Kidney capillary endothelial cell (primary cell): ENCODE measurements at regions not wholly inside any gene's neighbourhood (a gene's known extent, or its start where the extent isn't known, plus 50 kb on each side); places are given as distances from the start of the nearest gene placed in this dataset.
A peak's percentile ranks its signal among the peaks of the same experiment; 100 is the strongest.

Source experiments
- DNase-seq: peaks from one replicate; pipeline ENCODE4 v3.0.0-alpha.2; 2018; ENCODE audit warnings: low spot score

- peak; percentile 98 for DNase-seq
Measured at GRCh38 chr2:43086451-43087221, 139.8 kb downstream of the ZFP36L2 start.

DNA sequence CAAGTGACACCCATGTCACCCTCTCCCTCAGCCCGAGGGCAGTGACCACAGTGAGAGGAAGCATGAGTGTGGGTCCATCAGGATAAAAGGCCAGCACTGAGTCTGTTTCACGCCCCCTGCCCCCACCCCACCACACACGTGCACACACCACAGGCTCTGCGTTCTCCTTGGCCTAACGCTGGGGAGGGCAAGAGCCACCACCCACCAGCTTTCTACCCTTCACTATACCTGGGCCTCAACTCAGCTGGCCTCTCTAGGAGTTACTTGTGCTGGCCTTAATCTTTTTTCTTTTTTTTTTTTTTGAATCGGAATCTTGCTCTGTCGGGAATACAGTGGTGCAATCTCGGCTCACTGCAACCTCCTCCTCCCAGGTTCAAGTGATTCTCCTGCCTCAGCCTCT, 140.5 kb downstream of the ZFP36L2 start:
- DNase-seq: no peak

DNA sequence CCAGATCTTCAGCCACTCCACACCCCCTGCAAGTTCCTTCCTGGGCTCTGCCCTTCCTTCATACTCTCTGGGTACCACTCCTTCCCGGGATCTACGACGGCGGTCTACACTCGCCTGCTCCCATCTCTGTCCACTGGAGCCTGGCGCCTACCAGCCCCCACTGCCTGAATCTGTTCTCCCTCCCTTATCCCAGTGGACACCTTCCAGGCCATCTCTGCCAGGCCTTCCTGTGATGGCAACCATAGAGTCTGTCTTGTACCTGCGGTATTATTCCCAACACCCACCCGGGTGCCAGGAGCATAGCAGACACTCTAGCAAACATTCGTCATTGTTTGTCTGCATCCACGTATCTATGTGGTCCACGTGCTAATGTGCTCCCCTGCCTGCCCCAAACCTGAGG, 140.9 kb downstream of the ZFP36L2 start:
- DNase-seq: no peak

DNA sequence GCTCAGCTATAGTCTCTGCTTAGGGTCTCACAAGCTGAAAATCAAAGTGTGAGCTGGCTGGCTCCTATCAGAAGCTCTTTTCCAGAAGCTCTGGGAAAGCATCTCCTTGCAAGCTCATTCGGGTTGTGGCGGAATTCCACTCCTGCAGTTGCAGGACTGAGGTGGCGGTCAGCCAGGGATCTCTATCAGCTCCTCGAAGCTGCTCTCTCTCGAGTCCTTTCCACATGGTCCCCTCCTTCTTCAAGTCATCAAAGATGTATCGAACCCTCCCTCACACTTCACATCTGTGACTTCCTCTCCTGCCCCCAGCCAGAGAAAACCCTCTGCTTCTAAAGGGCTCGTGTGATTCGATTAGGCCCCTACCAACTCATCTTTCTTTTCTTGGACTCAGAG, 141.7 kb downstream of the ZFP36L2 start:
- DNase-seq: no peak

DNA sequence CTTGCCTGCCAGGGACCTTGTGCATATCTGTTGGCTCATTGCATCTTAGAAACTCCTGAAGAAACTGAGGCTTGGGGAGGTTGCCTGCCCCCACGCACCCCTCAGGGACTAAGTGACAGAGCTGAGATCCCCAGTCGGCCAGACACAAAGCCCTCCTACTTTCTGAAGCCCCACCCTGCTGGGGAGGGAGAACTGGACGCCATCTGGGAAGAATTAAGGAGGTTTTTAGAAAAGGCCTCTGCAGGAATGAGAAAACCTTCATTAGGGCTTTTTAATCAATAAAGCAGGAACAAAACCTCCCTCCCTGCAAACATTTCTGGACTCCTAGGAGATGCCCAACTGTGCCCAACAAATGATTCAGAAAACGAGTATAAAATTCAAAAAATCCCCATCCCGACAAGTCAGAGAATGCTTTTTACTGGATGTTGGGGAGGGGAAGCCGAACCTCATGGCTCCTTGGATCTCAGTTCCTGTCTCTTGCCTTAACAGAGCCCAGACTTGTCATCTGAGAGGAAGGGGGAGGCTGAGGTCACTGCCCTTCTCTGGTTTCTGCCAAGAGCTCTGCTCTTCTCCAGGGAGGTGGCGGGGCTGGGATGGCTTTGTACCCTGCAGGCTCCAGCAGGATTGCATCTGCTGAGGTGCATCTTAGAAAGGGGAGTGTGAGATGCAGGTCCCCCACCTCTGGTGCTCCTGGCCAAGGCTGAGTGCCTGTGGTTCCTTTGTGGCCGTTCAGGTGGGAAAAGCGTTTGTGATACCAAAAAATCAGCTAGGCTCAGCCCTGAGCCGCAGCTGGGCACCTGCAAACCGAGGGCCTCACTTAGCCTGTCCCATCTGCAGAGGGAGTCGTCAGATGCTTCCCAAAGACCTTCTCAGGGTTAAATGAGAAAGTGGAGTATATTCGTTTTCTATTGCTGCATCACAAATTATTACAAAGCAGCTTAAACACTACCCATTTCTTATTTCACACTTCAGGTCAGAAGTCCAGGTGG, 142.4 kb downstream of the ZFP36L2 start:
- peak; percentile 79 for DNase-seq

DNA sequence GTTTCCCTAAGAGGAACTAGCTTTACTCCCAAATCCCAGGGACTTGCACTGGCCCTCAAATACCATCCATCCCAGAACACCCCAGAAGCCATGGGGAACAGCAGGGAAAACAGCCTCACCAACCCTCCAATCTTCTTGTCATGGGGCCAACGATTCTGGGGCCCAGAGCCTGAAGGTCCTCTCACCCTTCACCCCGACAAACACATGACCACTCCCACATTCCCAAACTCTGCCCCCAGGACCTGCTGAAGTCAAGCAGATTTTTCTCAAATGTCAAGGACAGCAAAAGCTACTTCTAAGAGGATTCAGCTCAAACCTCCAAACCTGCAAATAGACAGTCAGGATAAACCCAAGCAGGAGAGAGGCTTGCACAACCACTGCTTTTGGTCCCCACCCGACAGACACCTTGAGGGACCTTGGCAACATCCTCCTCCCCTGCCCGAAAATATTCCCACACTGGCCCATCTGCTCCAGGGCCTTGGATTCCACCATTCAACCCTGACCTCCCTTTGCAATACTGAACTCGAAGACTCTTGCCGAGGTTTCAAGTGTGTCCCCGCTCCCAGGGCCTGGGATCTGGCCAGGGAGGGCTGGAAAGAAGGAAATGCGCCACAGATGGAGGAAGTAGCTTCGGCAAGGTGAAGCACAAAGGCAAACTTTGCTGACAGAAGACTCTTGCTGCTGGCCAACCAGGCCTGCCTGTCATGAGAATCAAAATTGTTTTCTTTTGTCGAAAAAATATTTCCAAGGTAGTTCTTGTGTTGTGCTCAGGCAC, 143.3 kb downstream of the ZFP36L2 start:
- no peak for DNase-seq

GRCh38 chr2:43082111-43082894, 144.1 kb downstream of the ZFP36L2 start:
- peak; percentile 36 for DNase-seq

- no peak for DNase-seq
Measured at GRCh38 chr2:43081131-43081765, 145.2 kb downstream of the ZFP36L2 start.

DNA sequence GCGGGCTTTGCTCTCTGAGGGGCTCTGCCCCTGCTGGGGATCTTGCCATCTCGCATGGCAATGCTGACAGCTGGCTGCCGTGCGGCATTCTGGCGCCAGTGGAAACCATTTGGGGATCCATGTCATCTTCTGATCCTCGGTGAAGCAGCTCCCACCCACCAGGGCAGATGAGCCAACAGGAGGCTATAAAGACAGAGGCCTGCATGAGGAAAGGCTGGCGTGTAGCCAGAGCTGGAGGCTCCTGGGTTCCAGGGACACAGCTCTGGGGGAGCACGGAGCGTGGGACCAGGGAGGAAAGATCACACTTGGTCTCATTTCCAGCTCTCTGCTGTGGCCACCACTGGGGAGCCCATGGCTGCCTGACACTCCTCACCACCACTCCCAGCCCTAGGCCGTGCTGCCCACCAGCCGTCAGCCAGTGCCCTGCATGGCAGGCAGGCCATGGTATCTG, 145.8 kb downstream of the ZFP36L2 start:
- no peak for DNase-seq

GRCh38 chr2:43078781-43079755, 147.3 kb downstream of the ZFP36L2 start:
- no peak for DNase-seq

DNA sequence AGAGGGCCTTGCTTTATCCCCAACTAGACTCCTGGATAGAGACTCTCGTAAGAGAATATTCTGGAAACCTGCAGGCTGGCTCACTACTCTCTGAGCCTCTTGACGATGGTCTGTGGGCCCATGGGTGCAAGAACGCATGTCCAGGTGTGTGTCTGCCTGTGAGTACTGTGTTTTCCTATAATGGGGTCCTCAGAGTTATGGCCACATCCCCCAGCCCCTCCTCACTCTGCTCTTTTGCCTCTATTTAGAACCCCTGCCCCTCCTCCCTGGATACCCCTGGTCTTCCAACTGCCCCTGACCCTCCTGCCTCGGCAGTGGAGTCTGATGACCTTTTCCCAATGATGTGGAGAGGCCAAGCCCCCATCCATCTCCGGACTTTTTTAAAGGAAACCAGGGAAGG, 148.1 kb downstream of the ZFP36L2 start:
- no peak for DNase-seq

DNA sequence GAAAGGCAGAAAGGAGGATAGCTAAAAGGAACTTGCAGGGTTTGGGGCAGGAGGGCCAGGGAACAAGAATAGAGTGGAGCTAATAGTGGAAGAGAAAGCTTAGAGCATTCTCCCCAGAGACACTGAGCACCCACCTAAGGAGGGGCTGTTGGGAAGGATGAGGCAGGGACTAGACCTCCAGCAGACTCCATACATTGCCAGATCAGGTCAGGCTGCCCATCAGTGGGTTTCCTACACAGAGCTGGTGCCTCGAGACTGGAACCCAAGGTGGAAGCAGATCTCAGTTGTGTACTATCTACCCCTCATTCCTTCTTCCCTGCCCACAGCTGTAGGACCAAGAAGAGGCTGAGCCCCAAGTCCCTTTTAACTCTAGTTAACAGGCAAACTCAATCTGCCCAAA, 148.5 kb downstream of the ZFP36L2 start:
- DNase-seq: no peak

DNA sequence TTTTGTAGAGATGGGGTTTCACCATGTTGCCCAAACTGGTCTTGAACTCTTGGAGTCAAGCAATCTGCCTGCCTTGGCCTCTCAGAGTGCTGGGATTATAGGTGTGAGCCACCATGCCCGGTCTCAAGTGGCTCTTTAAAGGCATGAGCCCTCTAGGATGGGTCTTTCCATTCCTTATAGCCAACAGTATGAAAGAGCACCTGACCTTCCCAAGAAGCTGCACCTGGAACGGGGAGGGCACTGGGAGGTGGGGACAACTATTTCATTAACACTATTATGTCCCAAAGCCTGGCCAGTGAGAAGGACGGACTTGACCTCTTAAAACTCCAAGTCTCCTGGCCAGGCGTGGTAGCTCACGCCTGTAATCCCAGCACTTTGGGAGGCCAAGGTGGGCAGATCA, 149.7 kb downstream of the ZFP36L2 start:
- no peak for DNase-seq

DNA sequence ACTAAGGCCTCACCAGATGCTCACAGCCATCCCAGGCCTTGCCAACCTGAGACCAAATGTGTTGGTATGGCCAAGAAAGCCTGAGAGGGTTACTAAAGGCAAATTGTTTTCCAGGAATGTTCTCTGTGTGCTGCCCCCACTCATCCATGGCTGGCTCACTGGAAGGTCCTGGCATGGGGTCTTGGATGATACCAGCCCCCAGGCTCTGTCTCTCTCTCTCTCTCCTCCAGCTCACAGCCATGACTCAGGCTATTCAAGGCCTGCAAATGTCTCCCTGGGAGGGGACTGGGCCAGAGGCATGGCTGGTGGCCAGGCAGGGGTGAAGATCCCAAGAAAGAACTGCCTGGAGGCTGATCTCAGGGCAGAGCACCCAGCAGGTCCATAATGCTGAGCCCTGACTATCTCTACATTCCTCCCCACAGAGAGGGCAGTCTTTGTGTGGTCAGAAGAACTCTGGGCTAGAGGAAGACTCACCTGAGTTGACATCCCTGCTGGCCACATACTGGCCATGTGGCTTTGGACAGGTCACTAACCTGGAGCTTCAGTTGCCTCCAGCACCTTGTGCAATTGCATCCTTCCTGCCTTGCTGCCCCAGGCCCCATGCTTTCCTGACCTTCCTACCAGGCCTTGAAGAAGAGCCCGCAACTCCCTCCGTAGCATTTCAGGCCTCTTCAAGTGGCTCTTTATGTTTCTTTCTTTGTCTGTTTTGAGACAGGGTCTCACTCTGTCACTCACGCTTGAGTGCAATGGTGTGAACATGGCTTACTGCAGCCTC, 150.4 kb downstream of the ZFP36L2 start:
- DNase-seq: peak; percentile 27

- DNase-seq: peak; percentile 95
Measured at GRCh38 chr2:43075054-43075593, 151.3 kb downstream of the ZFP36L2 start.

DNA sequence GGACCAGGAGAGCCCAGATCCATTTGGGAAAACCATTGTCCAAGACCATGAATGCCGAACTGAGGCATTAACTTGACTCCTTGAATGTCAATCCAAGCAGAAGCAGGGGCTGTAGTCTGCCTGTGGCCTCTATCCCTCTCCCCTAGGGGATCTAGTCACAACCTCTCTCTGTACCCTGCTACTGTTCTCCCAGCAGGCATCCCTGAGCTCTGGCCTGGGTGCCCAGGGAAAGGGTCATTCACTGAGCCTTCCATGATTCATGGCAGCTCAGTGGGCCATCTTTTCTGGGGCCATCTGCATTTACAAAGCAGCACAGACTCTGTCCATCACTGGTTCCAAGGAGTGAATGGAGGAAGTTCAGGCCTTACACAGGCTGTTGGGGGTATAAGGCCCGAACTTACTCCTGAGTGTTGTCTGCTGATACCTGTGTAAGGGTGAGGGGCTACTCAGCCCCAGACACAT, 151.8 kb downstream of the ZFP36L2 start:
- no peak for DNase-seq

GRCh38 chr2:43074052-43074451, 152.4 kb downstream of the ZFP36L2 start:
- DNase-seq: no peak

GRCh38 chr2:43073401-43073825, 153.0 kb downstream of the ZFP36L2 start:
- DNase-seq: no peak
